Skeletal muscle cell (primary cell): ENCODE measurements at regions not wholly inside any gene's neighbourhood (a gene's known extent, or its start where the extent isn't known, plus 50 kb on each side); places are given as distances from the start of the nearest gene placed in this dataset.
"Not testable (repeated sequence)": the region's sequence is repeated elsewhere in the genome, so short reads cannot be mapped to it uniquely, and the experiment has no call there.

Experiments
- DNase-seq: peaks from one replicate; pipeline ENCODE4 v3.0.0-alpha.2; 2010; ENCODE audit warnings: low read depth
- H3K4me3 ChIP-seq: 2 replicates; pipeline ENCODE4 v1.5.1; 2011; ENCODE audit warnings: low read depth, mild to moderate bottlenecking, control low read depth, low read length, moderate library complexity

DNA sequence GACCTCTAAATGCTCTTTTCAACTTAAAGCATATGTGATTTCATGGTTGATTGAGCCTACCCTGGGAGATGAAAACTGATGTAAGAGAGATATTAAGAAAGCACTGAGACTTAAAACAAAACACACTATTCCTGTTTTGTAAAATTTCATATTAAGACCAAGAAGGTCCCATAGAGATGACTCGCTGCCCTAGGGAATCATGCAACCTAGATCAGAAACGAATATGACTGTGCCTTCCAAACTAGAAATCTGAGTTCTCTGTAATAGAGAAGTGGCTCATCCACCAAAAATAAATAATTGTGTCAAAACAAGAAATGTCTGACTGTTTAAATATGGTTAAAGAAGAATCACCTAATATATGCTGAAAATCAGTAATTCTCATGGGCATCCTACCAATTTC is 776.8 kb upstream of the SOX11 start:
- DNase-seq, result no peak
- H3K4me3 ChIP-seq, result no peak overlapping the region

- no peak for DNase-seq
- no peak overlapping the region for H3K4me3 ChIP-seq
These were observed 776.1 kb upstream of the SOX11 start for GRCh38 chr2:4916094-4916493.

DNA sequence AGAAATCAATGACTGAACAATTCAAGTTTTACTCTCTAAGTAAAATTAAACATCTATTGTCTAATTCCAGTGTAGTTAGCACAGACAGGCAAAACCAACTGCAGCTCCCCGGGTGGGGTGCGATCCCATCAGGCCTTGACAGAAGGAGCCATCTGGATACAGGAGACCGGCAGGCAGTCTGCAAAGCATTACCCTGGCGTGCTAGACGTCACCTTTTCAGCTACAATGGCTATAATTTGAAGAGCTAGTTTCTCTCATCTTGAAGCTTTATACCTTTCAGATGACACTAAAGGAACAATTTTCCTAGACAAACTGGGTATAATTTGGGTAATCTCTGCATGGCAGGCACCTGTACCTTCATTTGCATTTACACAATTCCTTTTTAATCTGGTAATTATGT is 761.5 kb upstream of the SOX11 start:
- DNase-seq, result no peak
- H3K4me3 ChIP-seq, result no peak overlapping the region

- no peak for DNase-seq
- H3K4me3 ChIP-seq, result no peak overlapping the region
These were observed 760.3 kb upstream of the SOX11 start for GRCh38 chr2:4931721-4932365.

- H3K4me3 ChIP-seq, DNase-seq: not testable (repeated sequence)
These were observed 756.9 kb upstream of the SOX11 start for GRCh38 chr2:4935291-4935690.

- no peak overlapping the region for H3K4me3 ChIP-seq
- peak; percentile 17 for DNase-seq
These were observed 754.6 kb upstream of the SOX11 start for GRCh38 chr2:4937550-4937949.

DNA sequence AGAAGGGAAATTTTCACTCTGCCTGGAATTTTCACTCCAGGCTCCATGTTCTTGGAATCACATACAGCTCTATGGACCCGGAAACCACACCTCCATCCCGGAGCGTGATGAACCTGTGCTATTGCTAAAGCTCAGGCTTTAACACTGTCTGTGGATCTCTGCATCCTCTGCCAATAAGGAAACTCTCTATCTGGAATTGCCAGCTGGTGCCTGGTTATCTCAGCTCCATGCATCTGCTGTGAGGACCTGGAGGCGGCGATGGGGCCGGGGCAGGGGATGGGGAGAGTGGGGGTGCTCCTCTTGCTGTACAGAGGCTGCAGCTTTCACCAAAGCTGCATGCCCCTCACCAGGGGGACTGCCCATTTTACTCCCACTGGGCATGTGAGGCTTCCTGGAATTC is 754.0 kb upstream of the SOX11 start:
- no peak for DNase-seq
- H3K4me3 ChIP-seq, result no peak overlapping the region

- no peak overlapping the region for H3K4me3 ChIP-seq
- DNase-seq, result no peak
These were observed 749.7 kb upstream of the SOX11 start for GRCh38 chr2:4942441-4942840.

DNA sequence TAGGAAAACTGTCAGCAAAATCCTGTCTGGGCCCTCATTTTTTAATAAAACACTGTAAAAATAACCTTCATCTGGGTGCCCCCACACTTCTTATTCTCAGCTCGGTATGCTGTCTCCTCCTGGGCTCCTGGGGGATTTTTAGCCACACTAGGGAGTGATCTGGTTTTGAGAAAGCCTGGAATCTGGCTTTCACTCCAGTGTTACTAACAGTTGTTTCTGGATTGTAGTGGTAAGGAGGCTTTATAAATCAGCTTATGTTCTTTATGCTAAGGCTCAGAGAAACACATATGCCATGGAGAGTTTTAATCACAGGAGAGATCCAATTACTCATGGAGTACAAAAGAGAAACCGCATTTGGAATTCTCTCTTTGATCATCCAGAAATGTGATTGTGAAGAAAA is 744.3 kb upstream of the SOX11 start:
- no peak overlapping the region for H3K4me3 ChIP-seq
- no peak for DNase-seq

GRCh38 chr2:4951368-4951767 is 740.8 kb upstream of the SOX11 start:
- no peak overlapping the region for H3K4me3 ChIP-seq
- no peak for DNase-seq

DNA sequence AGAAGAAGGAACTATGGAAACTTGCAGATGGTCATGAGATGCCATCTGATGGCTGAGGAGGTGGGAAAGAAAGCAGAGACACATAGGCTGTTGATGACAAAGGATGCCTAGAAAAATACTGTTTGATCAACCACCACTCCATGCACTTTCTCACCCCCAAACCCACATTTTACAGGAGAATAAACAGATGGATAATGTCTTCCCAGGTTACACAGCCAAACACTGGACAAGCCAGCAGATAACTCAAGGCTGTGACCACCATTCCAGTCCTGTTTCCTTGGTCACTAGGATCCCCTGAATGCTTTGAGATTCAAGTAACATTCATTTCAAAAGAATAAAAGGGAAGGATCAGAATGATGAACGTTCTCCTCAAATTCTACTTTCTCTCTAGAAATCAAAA is 733.0 kb upstream of the SOX11 start:
- H3K4me3 ChIP-seq, result no peak overlapping the region
- DNase-seq, result no peak

DNA sequence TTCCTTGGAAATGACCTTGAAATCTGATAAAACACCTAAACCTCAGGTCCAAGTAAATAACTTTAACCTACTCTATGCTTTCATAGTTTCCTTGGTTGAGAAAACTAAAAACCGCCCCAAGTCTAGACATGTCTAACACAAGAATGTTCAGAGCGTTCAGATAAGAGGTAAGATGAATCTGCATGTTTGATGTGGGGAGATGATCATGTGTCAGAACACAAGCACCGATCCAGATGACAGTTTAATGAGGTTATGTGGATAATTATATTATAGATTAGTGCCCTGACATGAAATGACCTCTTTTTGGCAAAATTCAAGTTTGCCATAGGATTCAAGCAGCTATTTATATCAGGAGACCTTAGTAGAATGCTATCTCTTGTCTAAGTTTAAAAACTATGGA is 729.8 kb upstream of the SOX11 start:
- no peak overlapping the region for H3K4me3 ChIP-seq
- DNase-seq, result no peak

- DNase-seq, result no peak
- H3K4me3 ChIP-seq, result no peak overlapping the region
These were observed 729.1 kb upstream of the SOX11 start for GRCh38 chr2:4963106-4963505.

GRCh38 chr2:4964001-4964540 is 728.1 kb upstream of the SOX11 start:
- no peak overlapping the region for H3K4me3 ChIP-seq
- DNase-seq, result no peak

DNA sequence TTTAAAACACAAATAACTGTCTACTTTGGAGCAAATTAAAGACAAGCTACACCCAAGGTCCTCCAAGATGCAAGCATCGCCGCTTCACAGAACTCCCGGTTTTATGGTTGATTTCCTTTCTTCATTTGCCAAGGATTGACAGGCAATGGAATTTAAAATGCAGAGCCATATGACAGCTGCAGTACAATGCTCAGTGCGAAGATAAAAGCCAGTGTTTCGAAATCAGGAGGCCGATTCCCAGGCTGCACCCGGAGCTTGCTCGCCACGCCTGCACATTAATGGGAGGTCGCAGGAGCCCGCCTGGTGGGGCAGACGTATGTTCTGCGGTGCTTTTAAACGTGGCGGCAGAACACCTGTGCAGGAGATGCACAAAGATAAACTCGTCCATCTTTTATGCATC is 727.6 kb upstream of the SOX11 start:
- no peak overlapping the region for H3K4me3 ChIP-seq
- no peak for DNase-seq

- no peak for DNase-seq
- no peak overlapping the region for H3K4me3 ChIP-seq
These were observed 726.4 kb upstream of the SOX11 start for GRCh38 chr2:4965556-4966320.

GRCh38 chr2:4967206-4967605 is 725.0 kb upstream of the SOX11 start:
- no peak for DNase-seq

GRCh38 chr2:4972472-4972871 is 719.7 kb upstream of the SOX11 start:
- DNase-seq, result no peak
- no peak overlapping the region for H3K4me3 ChIP-seq

More at GRCh38 chr2:4967206-4967605, 725.0 kb upstream of the SOX11 start:
- H3K4me3 ChIP-seq, result no peak overlapping the region

DNA sequence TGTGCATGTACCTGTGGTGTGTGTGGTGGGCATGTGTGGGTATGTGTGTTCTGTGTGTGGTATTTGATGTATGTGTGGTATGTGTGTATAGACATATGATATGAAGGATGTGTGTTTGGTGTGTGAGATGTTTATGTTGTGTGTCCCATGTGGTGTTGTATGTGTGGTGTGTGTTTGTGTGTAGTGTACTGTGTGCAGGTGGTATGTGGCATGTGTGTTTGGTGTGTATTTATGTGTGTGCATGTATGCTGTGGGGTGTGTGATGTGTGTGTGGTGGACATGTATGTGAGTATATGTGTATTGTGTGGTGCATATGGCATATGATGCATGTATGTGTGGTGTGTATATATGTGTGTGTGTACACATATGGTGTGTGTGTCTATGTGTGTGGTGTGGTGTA is 718.8 kb upstream of the SOX11 start:
- no peak overlapping the region for H3K4me3 ChIP-seq
- DNase-seq, result no peak

GRCh38 chr2:4973973-4974372 is 718.2 kb upstream of the SOX11 start:
- no peak for DNase-seq
- H3K4me3 ChIP-seq, result no peak overlapping the region

- no peak for DNase-seq
- no peak overlapping the region for H3K4me3 ChIP-seq
These were observed 715.8 kb upstream of the SOX11 start for GRCh38 chr2:4976407-4976806.
